ENCODE measurements at regions not wholly inside any gene's neighbourhood (a gene's known extent, or its start where the extent isn't known, plus 50 kb on each side); places are given as distances from the start of the nearest gene placed in this dataset.

- intact Hi-C loops (cut with micrococcal nuclease; ENCODE audit: unreplicated experiment): no loop called here
- BruUV-seq (replicated peaks): no TSS peak
- no peak for TF ChIP-seq HNF4G (IDR thresholded peaks at IDR 0.05; ENCODE audit: borderline replicate concordance, low read depth, low read length)
- no peak for TF ChIP-seq HNF4G (CRISPR knock-in tag; IDR thresholded peaks at IDR 0.05; ENCODE audit: borderline replicate concordance, low read depth)
- no peak for TF ChIP-seq ZNF577 (CRISPR knock-in tag; IDR thresholded peaks at IDR 0.05; ENCODE audit: borderline replicate concordance, low read depth)
- TF ChIP-seq ZNF761 (CRISPR knock-in tag; conservative IDR thresholded peaks at IDR 0.05): no peak
- TF ChIP-seq UBTF (CRISPR knock-in tag; IDR thresholded peaks at IDR 0.05): no peak
- no peak for TF ChIP-seq ZNF788 (CRISPR knock-in tag; IDR thresholded peaks at IDR 0.05; ENCODE audit: borderline replicate concordance)
- TF ChIP-seq MIXL1 (CRISPR knock-in tag; IDR thresholded peaks at IDR 0.05): no peak
- TF ChIP-seq FOXK1 (CRISPR knock-in tag; IDR thresholded peaks at IDR 0.05; ENCODE audit: borderline replicate concordance, low read depth): no peak
- TF ChIP-seq ZNF850 (CRISPR knock-in tag; conservative IDR thresholded peaks at IDR 0.05): no peak
- TF ChIP-seq ZNF264 (CRISPR knock-in tag; IDR thresholded peaks at IDR 0.05): no peak
- no peak for TF ChIP-seq SMARCE1 (IDR thresholded peaks at IDR 0.05; ENCODE audit: borderline replicate concordance)
- no peak for TF ChIP-seq ZNF101 (CRISPR knock-in tag; IDR thresholded peaks at IDR 0.05; ENCODE audit: borderline replicate concordance, low read depth)
- no peak for TF ChIP-seq ZNF205 (CRISPR knock-in tag; IDR thresholded peaks at IDR 0.05)
- TF ChIP-seq RFXAP (CRISPR knock-in tag; IDR thresholded peaks at IDR 0.05; ENCODE audit: borderline replicate concordance): no peak
- TF ChIP-seq RORA (CRISPR knock-in tag; IDR thresholded peaks at IDR 0.05): no peak
- no peak for TF ChIP-seq HNF1B (CRISPR knock-in tag; IDR thresholded peaks at IDR 0.05)
- no peak for TF ChIP-seq MAX (IDR thresholded peaks at IDR 0.05)
- TF ChIP-seq ZNF230 (CRISPR knock-in tag; IDR thresholded peaks at IDR 0.05): no peak
Observed at GRCh38 chrX:35006361-35006760, 63.8 kb downstream of the FAM47B start.

More at GRCh38 chrX:35006361-35006760, 63.8 kb downstream of the FAM47B start:
- Histone ChIP-seq H3K4me2 (ENCODE audit: low read depth, low read length) (no peak overlapping the region), H4K20me1 (ENCODE audit: insufficient read depth, low read length) (no peaks in the 10 kb centered on the region), H3K4me3 (replicated peaks in 1 of 3; ENCODE audit: insufficient read depth in 1 of 3, low read depth in 2 of 3, low read length in 3 of 3) (no peak overlapping the region), H3K4me1 (ENCODE audit: insufficient read depth, low read length) (no peaks in the 10 kb centered on the region), H3K27me3 (ENCODE audit: control insufficient read depth in 1 of 2, insufficient read depth in 2 of 2, low read length in 2 of 2) (no peaks in the 10 kb centered on the region), H3K79me2 (ENCODE audit: insufficient read depth, low read length) (no peaks in the 10 kb centered on the region), H3K9ac (ENCODE audit: insufficient read depth, low read depth, low read length) (no peak overlapping the region), H3K36me3 (replicated peaks in 1 of 2; ENCODE audit: control insufficient read depth in 1 of 2, insufficient read depth in 2 of 2, low read length in 2 of 2) (no peaks in the 10 kb centered on the region), H3K27ac (ENCODE audit: extremely low read length, insufficient read depth, low read length) (no peak overlapping the region), H3K9me3 (ENCODE audit: low read length) (peaks cover 4% of the 10 kb centered on the region; the same call in 1 of the 2 replicates), H2AFZ (ENCODE audit: low read length) (no peak overlapping the region)
- FAIRE-seq: no peak
- ChIA-PET CTCF (ENCODE audit: low intra/inter-chr PET ratio, low total read pairs) (no interaction called here), POLR2A (no interaction called here)
- 7% methylated on average over 2 of the region's 2 CpGs for WGBS (ENCODE audit: low lambda C conversion rate)
- DNase-seq (ENCODE audit: low spot score): no peak
- no peak for ATAC-seq
- in situ Hi-C loops (cut with HindIII; ENCODE audit: extremely low pct_ligation_motif_present, low pct_unique_long_range_greater_than_20kb): no loop called here

Data from HepG2 (cell line).